GM21825 (cell line): ENCODE measurements at regions not wholly inside any gene's neighbourhood (a gene's known extent, or its start where the extent isn't known, plus 50 kb on each side); places are given as distances from the start of the nearest gene placed in this dataset.

ENCODE experiments used
- ATAC-seq: cut with Tn5 transposase; IDR thresholded peaks from one replicate; pipeline ENCODE4 v1.9.1; 2021; ENCODE audit warnings: mild to moderate bottlenecking, moderate library complexity; ENCODE audit not compliant: unreplicated experiment

DNA sequence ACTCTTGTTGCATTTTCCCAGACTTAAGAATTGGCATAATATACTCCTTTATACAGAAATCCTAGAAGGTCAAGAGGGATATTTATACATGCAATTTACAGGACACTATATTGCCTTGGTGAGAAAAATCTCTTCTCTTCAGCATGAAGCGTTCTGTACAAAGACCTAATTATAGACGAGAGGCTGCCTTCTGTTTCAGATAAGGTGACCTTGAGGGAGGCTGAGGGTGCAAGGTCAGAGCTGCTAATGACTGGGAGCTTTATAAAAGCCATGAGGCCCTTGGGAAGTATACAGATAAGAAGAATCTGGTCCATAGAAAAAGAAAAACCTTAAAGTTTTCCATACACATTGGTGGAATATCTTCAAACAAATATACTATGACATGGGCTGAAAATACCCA is 156.3 kb upstream of the SOX9 start:
- ATAC-seq: no peak

DNA sequence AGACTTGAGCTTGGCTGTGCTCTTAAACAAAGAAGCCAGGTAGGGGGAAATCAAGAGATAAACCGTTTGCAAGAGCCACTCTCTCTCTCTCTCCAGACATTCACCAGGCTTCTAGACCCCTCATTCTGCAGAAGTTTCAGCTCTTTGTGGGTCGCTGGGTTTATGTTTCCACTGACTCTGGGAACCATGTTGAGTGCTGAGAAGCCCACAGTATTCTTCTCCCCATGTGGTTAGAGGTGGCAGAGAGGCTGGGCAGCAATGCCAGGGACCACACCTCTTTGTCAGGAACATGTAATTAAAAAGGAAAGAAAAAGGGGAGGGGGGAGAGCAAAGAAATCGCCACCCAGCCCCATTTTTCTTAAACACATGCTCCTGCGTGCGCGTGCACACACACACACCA is 154.8 kb upstream of the SOX9 start:
- no peak for ATAC-seq

DNA sequence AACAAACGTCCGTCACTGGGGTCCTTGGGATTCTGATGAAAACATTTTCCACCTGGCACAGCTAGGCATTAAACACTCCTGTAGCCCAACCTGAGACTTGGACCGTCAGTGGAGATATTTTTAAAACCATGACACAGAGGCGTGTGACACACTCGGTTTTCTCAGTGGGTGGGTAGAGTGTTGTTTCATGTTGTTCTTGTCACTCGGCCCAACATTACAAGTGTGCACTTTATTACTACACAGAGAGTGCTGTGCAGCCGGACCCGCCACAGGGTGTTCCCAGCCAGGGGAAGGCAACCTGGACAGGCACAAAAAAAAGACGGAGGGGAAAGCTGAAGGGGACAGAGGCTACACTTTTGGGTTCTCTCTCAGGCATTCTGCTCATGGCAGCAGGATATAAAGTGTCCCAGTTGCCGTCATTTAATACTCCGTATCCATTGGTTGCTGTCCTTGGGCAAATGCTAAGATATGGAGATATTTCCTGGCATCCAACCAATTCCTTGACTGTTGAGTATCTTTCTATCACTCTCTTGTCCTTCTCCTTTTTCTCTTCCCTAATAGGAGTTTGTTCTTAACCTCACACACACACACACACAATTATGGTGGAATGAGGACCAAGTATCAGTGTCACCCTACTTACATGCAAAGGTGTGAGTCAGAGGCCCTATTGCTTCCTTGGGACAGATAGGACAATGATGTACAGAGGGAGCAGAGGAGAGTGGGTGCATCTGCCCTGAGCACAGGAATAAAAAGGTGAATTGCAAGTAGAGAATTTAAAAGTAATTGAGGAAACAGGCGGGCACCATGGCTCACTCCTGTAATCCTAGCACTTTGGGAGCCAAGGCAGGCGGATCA is 154.1 kb upstream of the SOX9 start:
- no peak for ATAC-seq

DNA sequence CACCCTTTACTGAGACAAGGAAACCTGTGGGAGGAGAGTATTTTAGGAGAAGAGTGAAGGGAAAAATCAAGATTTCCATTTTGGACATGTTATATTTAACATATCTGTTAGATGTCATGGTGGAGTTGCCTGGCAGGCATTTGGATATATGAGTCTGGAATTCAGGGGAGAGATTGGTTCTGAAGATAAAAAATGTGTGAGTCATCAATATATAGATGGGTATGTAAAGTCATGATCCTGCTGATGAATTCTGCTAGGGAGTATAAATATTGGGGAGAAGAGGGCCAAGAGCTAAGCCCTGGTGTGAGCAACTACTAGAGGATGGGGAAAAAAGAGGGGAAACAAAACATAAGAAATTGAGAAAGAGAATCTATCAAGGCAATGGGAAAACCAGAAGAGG is 151.3 kb upstream of the SOX9 start:
- ATAC-seq: no peak

DNA sequence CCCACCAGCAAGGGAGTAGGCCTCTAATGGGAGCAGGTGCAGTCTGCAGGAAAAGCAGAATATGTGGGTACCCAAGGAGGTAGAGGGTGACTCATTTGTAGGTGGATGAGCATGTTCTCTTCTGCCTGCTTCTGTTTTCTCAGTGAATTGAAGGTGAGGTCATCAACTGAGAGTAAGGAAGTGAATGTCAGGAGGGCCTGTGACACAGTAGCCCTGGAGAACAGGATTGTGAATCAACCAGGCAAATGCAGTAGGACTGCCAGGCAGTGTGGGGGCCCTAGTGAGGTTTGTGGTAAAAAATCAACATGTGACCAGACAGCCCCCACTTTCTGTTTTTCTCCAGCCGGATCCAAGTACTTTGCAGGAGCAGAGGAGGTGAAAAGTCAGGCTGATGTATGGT is 150.5 kb upstream of the SOX9 start:
- ATAC-seq: peak; percentile 49

DNA sequence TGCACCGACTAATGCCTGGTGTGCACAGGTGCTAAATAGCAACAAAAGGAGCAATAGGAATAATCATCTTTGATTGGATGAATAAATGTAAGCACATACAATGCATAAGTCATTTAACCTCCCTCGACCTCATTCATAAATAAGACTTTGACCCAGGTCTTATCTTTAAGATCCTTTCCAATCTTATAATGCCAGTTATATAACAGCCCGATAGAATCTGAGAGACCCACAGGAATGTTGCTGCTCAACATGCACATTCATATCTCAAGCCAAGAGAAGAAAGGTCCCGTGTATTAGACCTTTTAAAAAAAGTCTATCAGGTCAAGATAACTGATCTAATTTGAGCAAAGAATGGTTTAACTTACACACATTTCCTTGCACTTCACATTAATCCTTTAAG is 146.8 kb upstream of the SOX9 start:
- ATAC-seq: no peak

DNA sequence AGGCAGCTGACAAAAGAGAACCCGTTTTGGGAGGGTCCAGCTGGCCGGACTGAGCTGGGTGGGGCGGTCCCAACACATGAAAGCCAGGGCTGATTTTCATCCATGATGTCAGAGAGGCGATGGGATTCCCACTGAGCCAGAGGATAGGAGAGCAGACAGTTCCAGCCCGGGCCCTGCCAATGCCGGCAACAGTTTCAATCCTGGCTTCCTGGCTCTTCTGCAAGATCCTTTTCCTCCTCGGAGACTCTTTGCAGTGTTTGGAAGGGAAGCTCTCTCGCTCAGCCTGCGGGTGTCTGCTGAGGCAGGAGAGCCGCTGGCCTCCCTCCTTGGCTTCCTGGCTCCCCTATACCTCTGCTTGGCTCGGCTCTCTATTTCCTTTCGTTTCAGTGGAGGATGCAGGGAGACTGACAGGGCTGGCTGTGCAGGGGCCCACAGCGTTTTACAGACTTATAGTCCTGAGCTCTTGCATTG is 145.5 kb upstream of the SOX9 start:
- no peak for ATAC-seq

DNA sequence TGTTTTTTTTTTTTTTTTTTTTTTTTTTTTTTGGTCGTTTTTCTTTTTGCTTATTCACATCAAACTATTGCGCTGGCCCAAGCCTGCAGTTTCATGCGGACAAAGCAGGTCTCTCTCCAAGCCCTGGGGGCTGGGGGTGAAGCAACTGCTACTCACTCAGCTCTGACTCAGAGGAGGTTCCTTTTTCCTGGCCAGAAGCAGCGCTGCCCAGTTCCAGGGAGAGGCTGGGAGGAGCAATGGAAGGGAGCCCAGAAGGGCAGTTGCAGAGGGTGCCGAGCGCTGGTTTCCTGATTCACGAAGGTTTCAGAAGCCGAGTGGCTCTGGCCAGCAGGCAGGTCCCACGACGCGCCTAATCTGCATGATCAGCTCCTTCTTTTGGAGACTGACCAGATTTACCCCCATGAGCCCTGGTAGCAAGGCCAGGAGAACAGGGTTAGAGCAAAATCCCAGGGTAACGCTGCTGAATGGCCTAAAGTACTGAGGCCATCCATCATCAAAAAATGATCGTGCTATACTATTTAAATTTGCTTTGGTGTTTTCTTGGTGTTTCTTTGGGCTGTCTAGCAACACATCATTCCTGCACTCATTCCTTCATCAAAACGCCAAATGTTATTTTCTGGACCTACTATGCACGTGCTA is 144.7 kb upstream of the SOX9 start:
- no peak for ATAC-seq

DNA sequence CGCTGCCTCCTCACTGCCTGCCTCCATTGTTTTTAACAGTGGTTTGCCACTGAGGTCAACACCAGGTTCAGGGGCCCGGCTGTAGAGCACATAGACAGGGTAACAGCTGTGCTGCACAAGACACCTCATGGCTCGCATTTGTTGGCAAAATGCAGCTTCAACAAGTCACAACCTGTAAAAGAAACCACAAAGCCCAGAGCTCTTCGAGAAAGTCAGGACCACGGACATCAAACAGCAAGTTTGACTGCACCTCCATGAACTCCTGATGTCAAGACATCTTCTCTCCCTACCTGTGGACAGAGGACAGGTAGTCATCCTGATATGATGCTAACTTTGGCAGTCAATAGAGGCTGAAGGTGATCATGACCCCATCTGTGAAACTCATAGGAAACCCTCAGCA is 142.4 kb upstream of the SOX9 start:
- no peak for ATAC-seq

DNA sequence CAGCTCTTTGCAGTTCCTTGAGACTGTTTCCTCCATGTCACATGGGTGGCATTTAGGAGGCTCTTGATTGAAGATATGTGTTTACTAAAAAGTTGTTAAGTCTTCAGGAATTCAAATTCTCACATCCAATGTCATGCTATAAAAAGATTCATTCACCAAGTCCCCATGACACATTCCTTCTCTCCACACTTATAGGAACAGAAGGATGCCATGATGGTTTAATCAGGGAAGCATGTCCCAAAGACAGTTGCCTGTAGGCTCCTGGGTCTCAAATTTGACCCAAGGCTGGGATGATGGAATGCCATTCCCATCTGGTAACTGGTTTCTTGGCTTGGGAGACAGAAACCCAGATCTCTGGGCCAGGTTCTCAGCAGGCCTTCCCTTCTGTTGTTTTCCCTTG is 140.6 kb upstream of the SOX9 start:
- ATAC-seq: no peak

DNA sequence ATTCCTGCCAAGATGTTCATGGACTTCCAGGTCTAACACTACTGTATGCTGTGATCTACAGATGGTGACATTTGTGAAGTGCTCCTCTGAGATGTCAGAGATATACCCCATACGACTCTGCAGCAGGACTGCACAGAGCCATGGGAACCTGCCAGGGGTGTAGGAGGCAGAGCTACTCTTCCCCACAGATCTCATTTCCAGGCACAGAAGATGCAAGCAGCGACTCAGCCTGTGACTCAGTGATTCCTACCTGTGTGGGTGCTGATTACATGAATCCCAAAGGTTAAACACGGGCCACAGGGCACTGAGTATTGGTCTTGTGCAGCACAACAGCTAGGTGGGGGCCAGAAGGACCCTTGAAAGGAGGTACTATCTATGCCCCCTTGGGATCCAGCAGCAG is 137.0 kb upstream of the SOX9 start:
- no peak for ATAC-seq

DNA sequence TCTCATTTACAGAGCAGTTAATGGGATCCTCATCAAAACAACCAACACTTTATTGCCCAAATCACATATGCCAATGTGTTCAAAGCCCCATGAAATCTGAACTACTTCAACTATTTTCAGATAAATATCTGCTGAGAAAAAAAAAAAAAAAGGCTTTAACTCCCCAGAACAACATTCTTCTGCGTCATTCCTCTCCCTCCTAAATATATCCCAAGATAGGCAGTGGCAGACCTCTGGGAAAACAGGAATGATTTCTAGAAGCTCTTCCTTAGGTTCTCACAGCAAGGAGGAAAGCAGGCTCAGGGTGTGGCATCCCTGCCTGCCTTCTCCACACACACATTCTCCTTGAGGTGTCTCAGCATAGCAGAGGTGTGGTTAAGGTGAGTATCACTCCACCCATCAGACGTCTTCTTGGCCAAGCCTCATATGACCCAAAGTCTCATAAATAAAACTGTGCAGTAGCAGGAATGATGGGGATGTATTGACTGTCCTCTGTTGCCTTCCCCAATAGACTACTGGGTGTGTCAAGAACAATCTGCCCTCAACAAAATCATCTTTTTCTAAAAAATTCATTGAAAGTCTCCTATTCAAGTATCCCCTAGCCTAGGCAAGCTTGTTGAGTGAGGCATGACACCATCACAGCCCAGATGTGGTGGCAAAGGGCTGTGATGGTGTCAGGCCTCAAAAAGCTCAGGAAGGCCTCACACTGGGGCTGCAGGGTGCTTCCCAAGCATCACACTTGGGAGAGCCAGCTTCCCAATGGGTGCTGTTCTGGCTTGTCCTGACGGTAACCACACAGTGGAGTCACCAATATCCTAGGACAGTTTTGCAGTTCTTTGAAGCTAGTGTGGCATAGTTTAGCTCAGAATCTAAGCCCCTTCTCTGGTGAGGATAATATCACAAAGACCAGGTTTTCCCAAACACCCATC is 135.4 kb upstream of the SOX9 start:
- ATAC-seq: no peak

DNA sequence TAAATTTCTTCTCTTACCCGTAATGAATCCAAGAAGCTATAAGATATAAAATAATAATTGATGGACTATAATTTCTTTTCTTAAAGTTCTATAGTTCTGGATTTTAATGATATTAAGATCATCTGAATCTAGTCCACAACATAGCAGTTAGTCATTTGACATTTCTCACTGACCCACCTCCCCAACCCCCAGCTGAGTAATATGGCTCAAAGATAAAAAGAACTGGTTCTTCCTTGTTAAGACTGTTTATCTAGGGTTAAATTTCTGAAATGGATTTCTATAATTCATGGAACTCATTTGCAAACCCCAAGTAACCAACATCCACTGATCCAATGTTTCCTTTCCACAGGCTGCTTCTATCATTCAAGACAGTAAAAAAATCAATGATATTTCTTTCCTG is 133.9 kb upstream of the SOX9 start:
- ATAC-seq: no peak

DNA sequence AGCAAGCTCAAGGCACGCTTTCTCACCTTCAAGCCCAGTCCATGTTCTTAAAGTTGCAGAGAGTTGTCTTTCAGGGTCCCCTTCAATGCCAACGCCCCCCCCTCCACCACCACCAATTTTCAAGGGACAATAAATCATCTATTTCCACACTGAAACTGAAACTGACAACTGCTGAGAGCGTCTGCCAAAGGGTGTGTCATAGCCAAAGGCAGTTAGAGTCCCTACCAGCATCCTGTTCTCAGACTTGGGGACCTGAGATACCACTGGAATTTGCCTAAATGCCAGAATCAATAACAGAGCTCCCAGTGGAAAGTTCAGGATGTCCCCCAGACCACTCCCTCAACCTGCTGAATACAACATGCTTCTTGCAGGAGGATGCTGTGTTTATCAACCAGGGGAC is 133.2 kb upstream of the SOX9 start:
- ATAC-seq: no peak

DNA sequence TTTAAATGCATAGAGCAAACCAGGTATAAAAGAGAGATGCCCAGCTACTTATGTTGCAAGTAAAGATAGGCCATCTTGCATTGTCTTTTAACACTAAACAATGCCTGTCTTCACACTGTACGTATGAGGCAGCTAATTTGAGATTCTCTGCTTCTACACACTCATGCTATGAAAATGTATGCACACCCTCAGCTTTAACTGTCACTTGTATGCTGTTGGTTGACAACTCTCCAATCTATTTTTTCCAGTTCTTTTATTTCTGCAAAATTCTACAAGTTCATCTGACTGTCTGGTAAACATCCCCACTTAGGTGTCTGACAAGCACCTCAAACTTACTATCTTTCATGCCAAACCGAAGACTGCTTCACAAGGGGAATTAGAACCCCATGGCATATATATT is 131.7 kb upstream of the SOX9 start:
- no peak for ATAC-seq

DNA sequence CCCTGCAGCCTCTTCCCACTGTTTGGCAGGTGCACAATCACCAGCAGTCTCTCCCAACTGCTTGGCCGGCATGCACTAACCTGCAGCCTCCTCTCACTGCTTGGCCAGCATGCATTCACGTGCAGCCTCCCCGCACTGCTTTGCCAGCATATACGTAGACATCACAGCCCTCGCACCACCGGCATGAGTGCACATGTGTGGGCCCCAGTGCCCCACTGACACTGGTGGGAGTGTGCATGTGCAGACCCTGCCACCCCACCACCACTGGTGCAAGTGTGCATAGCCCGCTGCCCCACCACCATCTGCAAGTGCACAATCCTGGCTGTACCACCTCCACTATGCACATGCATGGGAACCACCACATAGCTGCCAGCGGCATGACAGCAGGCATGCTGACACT is 127.5 kb upstream of the SOX9 start:
- ATAC-seq: no peak

DNA sequence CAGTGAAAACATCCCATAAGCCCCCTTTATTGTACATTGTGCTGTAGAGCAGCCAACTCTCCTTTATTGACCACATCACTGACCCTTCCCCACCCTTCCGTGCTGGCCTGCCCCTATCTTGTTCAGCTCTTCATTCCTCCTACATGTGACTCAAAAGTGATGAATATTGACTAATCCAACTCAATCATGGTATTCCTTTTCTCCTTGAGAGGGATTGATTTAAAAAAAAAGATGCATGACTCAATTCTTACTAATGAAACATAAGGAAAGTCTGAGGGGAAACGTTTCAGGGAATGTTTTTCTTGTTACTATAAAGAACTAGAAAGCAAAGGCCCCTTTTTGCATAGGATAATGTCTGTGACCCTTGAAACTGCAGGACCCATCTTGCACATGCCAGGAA is 125.2 kb upstream of the SOX9 start:
- ATAC-seq: no peak

DNA sequence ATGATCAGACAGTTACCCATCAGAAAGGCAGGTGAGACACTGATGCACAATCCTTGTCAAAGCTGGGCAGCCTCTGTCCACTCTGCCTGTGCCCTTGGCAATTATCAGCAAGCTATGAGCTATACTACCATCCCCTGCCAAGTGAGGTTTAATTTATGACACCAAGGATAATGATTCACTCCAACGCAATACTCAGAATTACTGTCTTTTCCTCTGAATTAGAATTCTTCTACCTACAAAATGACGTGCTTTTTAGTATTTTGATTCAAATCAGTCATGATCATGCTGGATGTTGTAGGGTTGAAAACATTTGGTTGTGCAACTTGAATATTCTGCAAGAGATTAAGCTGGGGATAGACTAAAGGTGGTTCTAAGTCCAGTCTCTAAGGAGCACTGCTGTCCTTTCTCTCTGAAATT is 116.8 kb upstream of the SOX9 start:
- no peak for ATAC-seq

DNA sequence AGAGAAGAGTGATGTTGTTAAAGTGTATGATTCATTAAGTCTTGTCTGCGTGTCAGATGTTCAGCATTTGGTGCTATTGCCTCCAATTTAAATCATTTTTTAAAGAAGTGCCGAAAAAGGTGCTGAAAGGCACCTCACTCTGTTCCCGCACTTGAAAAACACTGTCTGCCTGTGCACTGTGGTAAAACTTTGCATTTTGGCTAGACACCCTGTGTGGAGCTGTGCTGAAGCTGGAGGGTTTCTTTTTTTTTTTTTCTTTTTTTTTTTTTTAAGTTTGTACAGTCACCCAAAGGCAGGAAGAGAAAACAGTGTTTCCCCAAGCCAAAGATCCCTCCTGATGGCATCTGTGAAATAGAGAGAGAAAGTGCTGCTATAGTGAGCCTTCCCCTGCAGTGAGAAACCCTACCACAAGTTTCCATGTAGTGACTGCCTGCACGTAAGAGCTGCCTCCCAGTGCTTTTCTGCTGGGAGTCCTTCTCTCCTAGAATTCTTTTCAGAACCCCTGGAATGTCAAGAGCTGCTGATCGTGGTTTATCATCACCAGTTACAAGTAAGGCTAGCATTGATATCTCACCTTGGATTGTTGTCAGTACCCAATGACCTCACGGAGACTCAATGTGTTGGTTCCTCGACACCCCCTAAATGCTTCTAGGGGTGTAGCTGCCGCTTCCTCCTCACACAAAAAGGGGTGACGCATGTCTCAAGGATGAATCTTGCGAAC is 116.0 kb upstream of the SOX9 start:
- no peak for ATAC-seq

DNA sequence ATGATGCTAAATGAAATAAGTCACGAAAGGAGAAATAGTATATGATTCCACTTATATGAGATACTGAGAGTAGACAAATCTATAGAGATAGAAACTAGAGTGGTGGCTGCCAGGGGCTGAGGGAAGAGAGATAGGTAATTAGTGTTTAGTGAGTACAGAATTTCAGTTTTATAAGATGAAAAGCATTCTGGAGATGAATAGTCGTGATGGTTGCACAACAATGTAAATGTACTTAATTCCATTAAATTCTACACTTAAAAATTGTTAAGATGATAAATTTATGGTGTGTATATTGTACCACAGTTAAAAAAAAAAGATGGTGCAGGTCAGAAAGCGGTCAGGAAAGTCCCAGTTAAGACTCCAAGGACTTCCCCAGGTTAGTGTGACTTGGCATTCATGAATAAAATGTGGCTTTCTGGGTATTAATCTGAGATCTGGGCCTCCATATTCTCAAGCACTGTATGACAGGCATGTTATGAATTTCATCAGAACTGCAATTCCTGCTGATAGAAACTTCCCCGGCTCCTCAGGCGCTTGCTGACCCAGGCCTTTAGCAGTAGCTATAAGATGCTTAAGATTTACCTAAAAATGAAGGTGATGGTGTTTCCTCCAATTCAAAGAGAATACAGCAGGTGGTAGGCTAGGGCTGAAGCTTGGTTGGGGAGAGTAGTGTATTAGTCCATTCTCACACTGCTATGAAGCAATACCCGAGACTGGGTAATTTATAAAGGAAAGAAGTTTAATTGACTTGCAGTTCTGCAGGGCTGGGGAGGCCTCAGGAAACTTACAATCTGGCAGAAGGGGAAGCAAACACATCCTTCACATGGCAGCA is 115.3 kb upstream of the SOX9 start:
- ATAC-seq: no peak
